Karpas-422 (cell line): ENCODE measurements at regions not wholly inside any gene's neighbourhood (a gene's known extent, or its start where the extent isn't known, plus 50 kb on each side); places are given as distances from the start of the nearest gene placed in this dataset.

Source experiments
- DNase-seq: peaks from one replicate; pipeline ENCODE4 v3.0.0-alpha.2; 2015
- H2AFZ ChIP-seq: fragments of 200-600 bp; sonication (generic); 2 replicates; pipeline ENCODE4 v1.6.1; 2014; ENCODE audit warnings: antibody characterized with exemption, low read length, mixed read lengths
- H3K27ac ChIP-seq: fragments of 200-600 bp; sonication (generic); 2 replicates; pipeline ENCODE4 v1.5.1; 2014; ENCODE audit warnings: mild to moderate bottlenecking, low read length, moderate library complexity
- H3K27me3 ChIP-seq: fragments of 200-600 bp; sonication (generic); 2 replicates; pipeline ENCODE4 v1.6.1; 2014; ENCODE audit warnings: low read length, mixed read lengths
- H3K36me3 ChIP-seq: fragments of 200-600 bp; sonication (generic); 2 replicates; pipeline ENCODE4 v1.6.1; 2014; ENCODE audit warnings: low read length, mixed read lengths; ENCODE audit not compliant: insufficient read depth
- H3K4me1 ChIP-seq: fragments of 200-600 bp; sonication (generic); 2 replicates; pipeline ENCODE4 v1.6.1; 2014; ENCODE audit warnings: mild to moderate bottlenecking, low read length, mixed read lengths
- H3K4me2 ChIP-seq: fragments of 200-600 bp; sonication (generic); 2 replicates; pipeline ENCODE4 v1.6.1; 2014; ENCODE audit warnings: low read length, low read depth, mild to moderate bottlenecking; ENCODE audit not compliant: poor library complexity, severe bottlenecking
- H3K4me3 ChIP-seq: fragments of 200-600 bp; sonication (generic); 2 replicates; pipeline ENCODE4 v1.5.1; 2014; ENCODE audit warnings: mild to moderate bottlenecking, antibody characterized with exemption, low read length, mixed read lengths
- H3K79me2 ChIP-seq: fragments of 200-600 bp; sonication (generic); 2 replicates; pipeline ENCODE4 v1.6.1; 2014; ENCODE audit warnings: mild to moderate bottlenecking, low read length, mixed read lengths
- H3K9ac ChIP-seq: fragments of 200-600 bp; sonication (generic); 2 replicates; pipeline ENCODE4 v1.6.0; 2014; ENCODE audit warnings: low read length
- H3K9me2 ChIP-seq: fragments of 200-600 bp; sonication (generic), shearing (Covaris generic); replicated peaks from 2 replicates; pipeline ENCODE4 v1.6.0; 2014; ENCODE audit warnings: mild to moderate bottlenecking, low read length, moderate library complexity; ENCODE audit not compliant: insufficient read depth
- H3K9me3 ChIP-seq: fragments of 300-700, 200-600 bp; sonication (generic); 2 replicates; pipeline ENCODE4 v1.6.1; 2014; ENCODE audit warnings: low read length, mixed read lengths
- H4K20me1 ChIP-seq: fragments of 200-600 bp; sonication (generic); 2 replicates; pipeline ENCODE4 v1.6.1; 2014; ENCODE audit warnings: mild to moderate bottlenecking, antibody characterized with exemption, low read length, low read depth; ENCODE audit not compliant: insufficient read depth

DNA sequence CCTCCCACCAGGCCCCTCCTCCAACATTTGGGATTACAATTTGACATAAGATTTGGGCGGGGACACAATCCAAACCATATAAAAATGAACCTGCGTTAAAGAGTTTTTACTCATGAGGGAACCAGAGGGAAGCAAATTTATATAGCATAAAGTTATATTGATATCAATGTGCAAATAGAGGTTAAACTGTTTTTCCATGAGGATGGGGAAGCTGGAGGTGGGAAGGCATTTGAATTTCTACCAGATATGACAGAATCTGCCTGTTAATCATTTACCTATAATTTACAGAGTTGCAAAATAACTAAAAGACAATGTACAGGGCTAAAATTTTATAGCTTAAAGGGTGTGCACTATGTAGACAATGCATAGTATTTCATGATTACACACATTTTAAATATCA, 322.0 kb upstream of the FKBP1C start:
- Histone ChIP-seq H3K27me3 (no peaks in the 10 kb centered on the region), H2AFZ (no peak overlapping the region), H4K20me1 (no peaks in the 10 kb centered on the region), H3K9me2 (no peaks in the 10 kb centered on the region), H3K4me1 (no peaks in the 10 kb centered on the region), H3K9ac (no peak overlapping the region), H3K4me2 (no peak overlapping the region), H3K36me3 (no peaks in the 10 kb centered on the region), H3K79me2 (no peaks in the 10 kb centered on the region), H3K27ac (no peak overlapping the region), H3K9me3 (no peaks in the 10 kb centered on the region), H3K4me3 (no peak overlapping the region)
- DNase-seq: no peak

DNA sequence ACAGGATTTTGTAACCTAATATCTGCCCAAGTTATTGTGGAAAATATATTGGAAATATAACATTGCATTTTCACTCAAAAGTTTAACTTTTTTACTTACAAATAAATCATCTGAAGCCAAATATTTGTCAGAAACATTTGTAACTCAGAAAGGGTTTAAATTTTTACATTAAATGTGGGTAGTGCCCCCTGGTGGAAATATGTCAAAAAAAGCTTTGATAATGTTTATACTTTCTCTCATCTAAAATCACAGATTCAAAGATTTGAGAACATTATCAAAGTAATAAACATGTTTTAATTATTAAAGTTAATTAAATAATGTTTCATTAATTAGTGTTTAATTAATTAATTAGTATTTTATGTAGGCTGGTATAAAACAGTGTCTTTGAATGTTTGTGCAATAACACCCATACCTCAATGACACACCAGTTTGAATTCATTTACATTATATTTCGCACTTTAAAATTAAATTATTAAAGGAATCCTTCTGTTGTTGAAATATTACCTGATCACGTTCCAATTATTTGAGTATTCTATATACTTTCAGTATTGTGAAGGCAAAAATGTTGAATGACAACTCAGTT, 320.1 kb upstream of the FKBP1C start:
- no peaks in the 10 kb centered on the region for H3K79me2 ChIP-seq
- no peaks in the 10 kb centered on the region for H3K27me3 ChIP-seq
- H3K4me3 ChIP-seq: no peak overlapping the region
- no peak overlapping the region for H3K9ac ChIP-seq
- DNase-seq: peak; percentile 69
- no peak overlapping the region for H2AFZ ChIP-seq
- no peaks in the 10 kb centered on the region for H3K4me1 ChIP-seq
- no peaks in the 10 kb centered on the region for H3K36me3 ChIP-seq
- H3K9me2 ChIP-seq: no peaks in the 10 kb centered on the region
- H3K4me2 ChIP-seq: no peak overlapping the region
- H4K20me1 ChIP-seq: no peaks in the 10 kb centered on the region
- H3K9me3 ChIP-seq: no peaks in the 10 kb centered on the region
- no peak overlapping the region for H3K27ac ChIP-seq

DNA sequence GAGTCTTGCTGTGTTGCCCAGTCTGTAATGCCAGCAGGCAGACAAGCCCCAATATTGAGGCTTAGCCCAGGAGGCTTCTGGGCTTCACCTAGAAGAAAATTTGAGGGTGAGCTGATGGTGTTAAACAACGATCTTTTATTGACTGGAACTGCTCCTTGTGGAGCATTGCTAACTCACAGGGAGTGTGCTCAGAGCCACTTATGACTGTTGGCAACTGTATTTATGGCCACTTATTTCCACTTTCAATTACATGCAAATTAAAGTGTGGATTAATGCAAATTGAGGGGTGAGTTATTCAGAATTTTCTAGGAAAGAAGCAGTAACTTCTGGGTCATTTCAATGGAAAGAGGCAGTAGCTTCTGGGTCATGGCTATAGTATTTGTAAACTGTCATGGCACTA, 317.2 kb upstream of the FKBP1C start:
- Histone ChIP-seq H3K9me3 (no peaks in the 10 kb centered on the region), H3K9ac (no peak overlapping the region)
- DNase-seq: no peak

DNA sequence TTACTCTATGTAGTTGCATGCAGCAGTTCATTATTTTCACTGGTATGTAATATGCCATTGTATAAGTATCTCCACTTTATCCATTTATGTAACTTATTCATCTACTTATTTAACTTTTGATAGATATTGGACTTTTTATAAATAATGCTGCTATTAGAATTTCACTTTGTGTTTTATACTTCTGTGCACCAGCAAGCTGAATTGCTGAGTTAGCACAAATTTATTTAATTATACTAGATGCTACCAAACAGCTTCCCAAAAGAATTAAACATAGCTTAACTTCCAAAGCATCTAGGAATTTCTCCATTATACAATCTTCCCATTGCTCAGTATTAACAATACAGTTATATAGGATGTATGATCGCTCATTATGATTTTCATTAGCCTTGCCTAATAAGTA, 308.0 kb upstream of the FKBP1C start:
- Histone ChIP-seq H3K9ac (no peak overlapping the region), H3K79me2 (no peaks in the 10 kb centered on the region), H4K20me1 (no peaks in the 10 kb centered on the region), H3K9me3 (no peaks in the 10 kb centered on the region), H3K9me2 (no peaks in the 10 kb centered on the region; the same call in 1 of the 2 replicates), H3K4me2 (no peak overlapping the region), H3K36me3 (no peaks in the 10 kb centered on the region), H3K27me3 (no peaks in the 10 kb centered on the region), H3K4me3 (no peak overlapping the region), H3K4me1 (no peaks in the 10 kb centered on the region), H2AFZ (no peak overlapping the region), H3K27ac (no peak overlapping the region)
- no peak for DNase-seq

More for the DNA sequence above, 317.2 kb upstream of the FKBP1C start:
- no peaks in the 10 kb centered on the region for H4K20me1 ChIP-seq
- H3K27ac ChIP-seq: no peak overlapping the region
- no peaks in the 10 kb centered on the region for H3K4me1 ChIP-seq
- H3K9me2 ChIP-seq: no peaks in the 10 kb centered on the region
- H3K4me3 ChIP-seq: no peak overlapping the region
- H2AFZ ChIP-seq: no peak overlapping the region
- no peaks in the 10 kb centered on the region for H3K27me3 ChIP-seq
- no peak overlapping the region for H3K4me2 ChIP-seq
- no peaks in the 10 kb centered on the region for H3K79me2 ChIP-seq
- H3K36me3 ChIP-seq: no peaks in the 10 kb centered on the region

DNA sequence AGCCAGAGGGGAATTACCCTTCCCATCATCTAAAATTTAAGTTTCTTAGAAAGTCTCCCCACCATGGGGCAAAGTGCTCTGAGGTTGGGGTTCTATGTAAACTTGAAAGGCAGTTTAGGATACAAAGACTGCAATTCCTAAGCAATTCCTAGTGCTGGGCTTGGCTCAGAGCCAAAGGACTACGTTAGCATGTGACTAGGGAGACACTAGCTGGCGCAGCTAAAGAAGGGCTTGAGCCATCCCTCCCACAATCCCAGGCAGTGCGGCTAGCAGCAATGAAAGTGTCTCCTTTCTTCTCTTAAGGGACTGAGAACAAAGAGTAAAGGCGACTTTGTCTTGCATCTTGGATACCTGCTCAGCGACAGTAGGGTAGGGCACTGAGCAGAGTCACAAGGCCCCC, 306.6 kb upstream of the FKBP1C start:
- Histone ChIP-seq H3K27me3 (no peaks in the 10 kb centered on the region), H3K9me3 (no peaks in the 10 kb centered on the region), H3K79me2 (no peaks in the 10 kb centered on the region), H3K4me2 (no peak overlapping the region), H3K4me3 (no peak overlapping the region), H3K27ac (no peak overlapping the region), H2AFZ (no peak overlapping the region), H3K4me1 (no peaks in the 10 kb centered on the region), H3K36me3 (no peaks in the 10 kb centered on the region), H3K9ac (no peak overlapping the region), H4K20me1 (no peaks in the 10 kb centered on the region), H3K9me2 (no peaks in the 10 kb centered on the region; the same call in 1 of the 2 replicates)
- DNase-seq: no peak

DNA sequence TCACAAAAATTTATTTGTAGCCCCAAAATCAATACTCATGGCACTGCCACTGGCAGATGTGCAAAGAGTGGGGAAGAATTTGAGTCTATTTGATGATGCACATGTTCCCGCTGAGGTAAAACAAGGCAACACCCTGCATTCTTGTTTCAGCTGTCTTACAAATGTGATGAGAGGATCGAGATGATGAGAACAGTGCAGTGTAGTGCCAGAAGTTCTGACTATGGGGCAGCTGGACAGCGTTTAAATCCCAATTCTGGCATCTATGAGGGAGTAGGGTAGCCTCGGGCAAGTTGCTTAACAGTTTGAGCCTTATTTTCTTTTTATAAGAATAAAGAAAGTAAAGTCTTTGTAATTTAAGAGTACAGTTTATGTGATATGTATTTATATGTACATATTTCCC, 296.7 kb upstream of the FKBP1C start:
- no peak overlapping the region for H3K4me2 ChIP-seq
- no peaks in the 10 kb centered on the region for H3K79me2 ChIP-seq
- no peaks in the 10 kb centered on the region for H3K4me1 ChIP-seq
- H3K4me3 ChIP-seq: no peak overlapping the region
- no peaks in the 10 kb centered on the region for H3K9me3 ChIP-seq
- no peaks in the 10 kb centered on the region for H3K27me3 ChIP-seq
- no peak overlapping the region for H2AFZ ChIP-seq
- H3K9ac ChIP-seq: no peak overlapping the region
- H3K27ac ChIP-seq: no peak overlapping the region
- H4K20me1 ChIP-seq: no peaks in the 10 kb centered on the region
- no peaks in the 10 kb centered on the region for H3K9me2 ChIP-seq
- no peaks in the 10 kb centered on the region for H3K36me3 ChIP-seq
- DNase-seq: no peak

DNA sequence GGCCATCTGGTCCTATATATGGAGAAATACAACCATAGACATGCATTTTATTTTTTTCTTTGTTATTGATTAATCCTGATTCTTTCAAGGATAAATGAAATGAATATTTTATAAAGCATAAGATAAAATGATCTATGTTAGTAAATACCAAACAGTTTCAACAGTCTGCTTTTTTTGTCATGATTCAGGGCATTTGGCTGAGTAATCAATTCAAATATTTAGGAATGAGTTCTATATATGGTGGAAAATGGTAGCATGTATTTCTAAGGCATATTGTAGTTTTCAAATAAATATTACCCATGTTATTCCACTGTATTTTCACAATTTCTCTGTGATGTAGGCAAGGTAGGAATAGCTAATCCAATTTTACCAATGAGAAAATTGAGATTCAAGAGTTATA, 287.5 kb upstream of the FKBP1C start:
- Histone ChIP-seq H3K36me3 (no peaks in the 10 kb centered on the region), H4K20me1 (no peaks in the 10 kb centered on the region), H3K79me2 (no peaks in the 10 kb centered on the region), H2AFZ (no peak overlapping the region), H3K9me3 (no peaks in the 10 kb centered on the region), H3K9me2 (no peaks in the 10 kb centered on the region), H3K4me3 (no peak overlapping the region), H3K27ac (no peak overlapping the region), H3K9ac (no peak overlapping the region), H3K4me2 (no peak overlapping the region), H3K27me3 (no peaks in the 10 kb centered on the region), H3K4me1 (no peaks in the 10 kb centered on the region)
- DNase-seq: no peak

DNA sequence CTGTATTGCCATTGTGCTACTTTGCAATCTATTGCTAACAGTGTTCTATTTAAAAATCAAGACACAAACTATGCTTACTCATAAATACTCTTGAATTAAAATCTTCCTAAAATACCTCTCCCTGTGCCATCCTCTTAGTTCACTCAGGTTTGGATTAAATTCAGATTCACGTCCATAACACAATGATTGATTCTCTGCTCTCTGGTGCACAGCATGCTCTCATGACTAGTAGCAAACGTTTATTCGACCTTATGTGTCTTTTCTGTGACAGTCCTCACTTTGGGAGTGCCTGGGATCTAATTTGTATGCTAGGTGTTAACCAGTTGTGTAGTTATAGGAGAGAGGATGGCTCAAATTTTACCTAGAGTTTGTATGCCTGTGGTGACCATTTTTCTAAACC, 270.4 kb upstream of the FKBP1C start:
- Histone ChIP-seq H2AFZ (no peak overlapping the region), H3K79me2 (no peaks in the 10 kb centered on the region), H3K4me2 (no peak overlapping the region), H3K27ac (no peak overlapping the region), H3K27me3 (no peaks in the 10 kb centered on the region), H3K36me3 (no peaks in the 10 kb centered on the region), H3K9ac (no peak overlapping the region), H3K4me3 (no peak overlapping the region), H4K20me1 (no peaks in the 10 kb centered on the region), H3K9me3 (no peaks in the 10 kb centered on the region), H3K9me2 (no peaks in the 10 kb centered on the region), H3K4me1 (no peaks in the 10 kb centered on the region)
- no peak for DNase-seq

DNA sequence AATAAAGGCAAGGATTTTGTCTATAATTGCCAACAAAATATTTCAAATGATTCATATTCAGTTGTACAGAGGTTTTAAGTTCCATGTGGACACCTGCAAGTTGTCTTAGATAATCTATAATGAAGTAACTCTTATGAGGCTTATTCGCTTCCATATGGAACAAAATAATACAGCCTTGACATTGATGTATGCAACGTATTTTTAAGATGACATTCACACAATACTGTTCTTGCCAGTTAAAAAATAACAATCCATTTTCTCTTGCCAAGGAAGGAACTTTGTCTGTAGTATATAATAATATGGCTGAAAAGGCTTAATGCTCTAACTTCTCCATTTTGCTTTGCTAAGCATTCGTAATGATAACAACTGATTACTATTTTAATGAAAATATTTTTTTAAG, 269.3 kb upstream of the FKBP1C start:
- DNase-seq: no peak
- no peaks in the 10 kb centered on the region for H3K9me3 ChIP-seq

More for the DNA sequence above, 269.3 kb upstream of the FKBP1C start:
- Histone ChIP-seq H3K27ac (no peak overlapping the region), H3K9me2 (no peaks in the 10 kb centered on the region), H3K9ac (no peak overlapping the region), H4K20me1 (no peaks in the 10 kb centered on the region), H3K36me3 (no peaks in the 10 kb centered on the region), H3K79me2 (no peaks in the 10 kb centered on the region), H3K27me3 (no peaks in the 10 kb centered on the region), H3K4me3 (no peak overlapping the region), H3K4me1 (no peaks in the 10 kb centered on the region), H3K4me2 (no peak overlapping the region), H2AFZ (no peak overlapping the region)
